Stomach (tissue), 4 donors: ENCODE measurements at regions not wholly inside any gene's neighbourhood (a gene's known extent, or its start where the extent isn't known, plus 50 kb on each side); places are given as distances from the start of the nearest gene placed in this dataset.

Experiments used
- POLR2AphosphoS5 ChIP-seq, 3 donors: sonication (generic); formaldehyde crosslinking; IDR thresholded peaks; one replicate each; pipeline ENCODE4 v1.6.1; 2016; ENCODE audit warnings: antibody characterized with exemption in 3 of 3
- TF ChIP-seq, protein P1 (sequence below), 7 experiments: fragments of 450-650 bp in 4 of 7; fragments of 200-600 bp in 3 of 7; sonication (generic) in 3 of 7; IDR thresholded peaks; one replicate each; pipeline ENCODE4 v1.5.1; 2016 to 2019; ENCODE audit warnings: antibody characterized with exemption in 7 of 7, control low read depth in 2 of 7, mild to moderate bottlenecking in 1 of 7

GRCh38 chr5:165015547-165015946, 1510.1 kb downstream of the MAT2B start:
- TF ChIP-seq, protein P1, sequence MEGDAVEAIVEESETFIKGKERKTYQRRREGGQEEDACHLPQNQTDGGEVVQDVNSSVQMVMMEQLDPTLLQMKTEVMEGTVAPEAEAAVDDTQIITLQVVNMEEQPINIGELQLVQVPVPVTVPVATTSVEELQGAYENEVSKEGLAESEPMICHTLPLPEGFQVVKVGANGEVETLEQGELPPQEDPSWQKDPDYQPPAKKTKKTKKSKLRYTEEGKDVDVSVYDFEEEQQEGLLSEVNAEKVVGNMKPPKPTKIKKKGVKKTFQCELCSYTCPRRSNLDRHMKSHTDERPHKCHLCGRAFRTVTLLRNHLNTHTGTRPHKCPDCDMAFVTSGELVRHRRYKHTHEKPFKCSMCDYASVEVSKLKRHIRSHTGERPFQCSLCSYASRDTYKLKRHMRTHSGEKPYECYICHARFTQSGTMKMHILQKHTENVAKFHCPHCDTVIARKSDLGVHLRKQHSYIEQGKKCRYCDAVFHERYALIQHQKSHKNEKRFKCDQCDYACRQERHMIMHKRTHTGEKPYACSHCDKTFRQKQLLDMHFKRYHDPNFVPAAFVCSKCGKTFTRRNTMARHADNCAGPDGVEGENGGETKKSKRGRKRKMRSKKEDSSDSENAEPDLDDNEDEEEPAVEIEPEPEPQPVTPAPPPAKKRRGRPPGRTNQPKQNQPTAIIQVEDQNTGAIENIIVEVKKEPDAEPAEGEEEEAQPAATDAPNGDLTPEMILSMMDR (IDR thresholded peaks at IDR 0.05) = no peak
- no peak for TF ChIP-seq POLR2AphosphoS5 (IDR thresholded peaks at IDR 0.05)
